ENCODE measurements at regions not wholly inside any gene's neighbourhood (a gene's known extent, or its start where the extent isn't known, plus 50 kb on each side); places are given as distances from the start of the nearest gene placed in this dataset.

DNA sequence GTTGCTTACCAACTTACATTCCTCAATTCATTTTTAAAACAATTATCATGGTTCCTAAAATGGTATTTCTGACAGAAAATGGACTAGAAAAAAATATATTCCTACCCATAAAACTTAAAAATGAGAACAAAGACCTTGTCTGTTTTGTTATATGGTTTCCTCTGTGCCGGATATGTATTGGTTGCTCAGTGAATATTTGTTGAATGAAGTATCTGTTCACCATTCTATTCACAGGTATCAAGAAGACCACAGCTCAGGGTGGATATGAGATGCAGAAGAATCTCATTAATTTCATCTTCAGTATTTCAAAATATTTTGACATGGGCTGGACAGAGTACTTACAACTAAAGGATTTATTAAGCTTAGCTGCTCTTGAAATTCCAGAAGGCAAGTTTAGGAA is 58.1 kb downstream of the TUSC7 start:
- ATAC-seq: no peak
- 63 to 73% (median 71%) methylated on average over 1 of the region's 1 CpG for WGBS, 3 donors
- no peak for DNase-seq
- TF ChIP-seq, protein P1, sequence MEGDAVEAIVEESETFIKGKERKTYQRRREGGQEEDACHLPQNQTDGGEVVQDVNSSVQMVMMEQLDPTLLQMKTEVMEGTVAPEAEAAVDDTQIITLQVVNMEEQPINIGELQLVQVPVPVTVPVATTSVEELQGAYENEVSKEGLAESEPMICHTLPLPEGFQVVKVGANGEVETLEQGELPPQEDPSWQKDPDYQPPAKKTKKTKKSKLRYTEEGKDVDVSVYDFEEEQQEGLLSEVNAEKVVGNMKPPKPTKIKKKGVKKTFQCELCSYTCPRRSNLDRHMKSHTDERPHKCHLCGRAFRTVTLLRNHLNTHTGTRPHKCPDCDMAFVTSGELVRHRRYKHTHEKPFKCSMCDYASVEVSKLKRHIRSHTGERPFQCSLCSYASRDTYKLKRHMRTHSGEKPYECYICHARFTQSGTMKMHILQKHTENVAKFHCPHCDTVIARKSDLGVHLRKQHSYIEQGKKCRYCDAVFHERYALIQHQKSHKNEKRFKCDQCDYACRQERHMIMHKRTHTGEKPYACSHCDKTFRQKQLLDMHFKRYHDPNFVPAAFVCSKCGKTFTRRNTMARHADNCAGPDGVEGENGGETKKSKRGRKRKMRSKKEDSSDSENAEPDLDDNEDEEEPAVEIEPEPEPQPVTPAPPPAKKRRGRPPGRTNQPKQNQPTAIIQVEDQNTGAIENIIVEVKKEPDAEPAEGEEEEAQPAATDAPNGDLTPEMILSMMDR (IDR thresholded peaks at IDR 0.05): no peak
- Histone ChIP-seq H3K4me1 (no peaks in the 10 kb centered on the region), H3K36me3 (ENCODE audit: insufficient read depth in 1 of 2, low read depth in 1 of 2) (no peaks in the 10 kb centered on the region), H3K27me3 (ENCODE audit: insufficient read depth in 3 of 3, low read length in 2 of 3) (no peaks in the 10 kb centered on the region), H3K27ac (no peak overlapping the region), H3K4me3 (no peak overlapping the region), H3K9me3 (no peaks in the 10 kb centered on the region)
- intact Hi-C loops (cut with DNase I): no loop called here

DNA sequence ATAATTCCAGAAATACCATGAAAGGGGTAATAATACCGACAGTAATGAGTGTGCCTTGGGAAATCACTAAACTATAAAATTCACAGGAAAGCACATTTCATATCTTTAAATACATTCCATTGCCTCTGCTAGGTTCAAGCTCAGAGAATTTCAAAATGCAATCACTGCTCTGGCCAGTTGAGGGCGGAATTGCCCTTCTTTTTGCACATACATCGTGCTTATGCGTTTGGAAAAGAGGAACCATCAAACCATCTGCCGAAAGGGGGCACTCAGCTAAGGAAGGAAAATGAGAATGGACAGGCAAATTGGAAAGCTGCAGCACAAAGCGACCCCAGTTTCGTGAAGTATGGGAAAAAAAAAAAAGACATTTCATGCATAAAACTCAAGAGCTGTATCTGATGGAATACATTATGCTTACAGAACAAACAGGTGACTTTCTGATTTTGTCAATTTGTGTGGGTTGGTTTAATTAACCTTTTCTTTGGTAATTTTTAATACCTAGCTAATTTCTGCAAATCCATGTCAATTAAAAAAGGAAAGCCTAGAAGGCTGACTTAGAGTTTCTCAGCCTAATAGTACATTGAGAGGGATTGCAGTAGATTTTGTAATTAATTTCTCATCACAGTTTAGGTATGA is 61.4 kb downstream of the TUSC7 start:
- WGBS, 3 donors: 2 to 3% (median 2%) methylated on average over 7 of the region's 7 CpGs
- peak in 2 of 4 donors; percentile 55 to 66 for ATAC-seq
- TF ChIP-seq, protein P1 (IDR thresholded peaks at IDR 0.05): peak; percentile 64
- intact Hi-C loops (cut with DNase I): loop anchor here in 1 of 2 donors (5.0 kb wide), 1 partner anchor 946 kb away; no protein-coding TSS in a partner anchor
- Histone ChIP-seq H3K4me1 (no peaks in the 10 kb centered on the region), H3K27ac (no peak overlapping the region), H3K36me3 (ENCODE audit: insufficient read depth in 1 of 2, low read depth in 1 of 2) (no peaks in the 10 kb centered on the region), H3K27me3 (ENCODE audit: insufficient read depth in 3 of 3, low read length in 2 of 3) (no peaks in the 10 kb centered on the region), H3K9me3 (no peaks in the 10 kb centered on the region), H3K4me3 (no peak overlapping the region)
- DNase-seq: peak; percentile 18 to 55

DNA sequence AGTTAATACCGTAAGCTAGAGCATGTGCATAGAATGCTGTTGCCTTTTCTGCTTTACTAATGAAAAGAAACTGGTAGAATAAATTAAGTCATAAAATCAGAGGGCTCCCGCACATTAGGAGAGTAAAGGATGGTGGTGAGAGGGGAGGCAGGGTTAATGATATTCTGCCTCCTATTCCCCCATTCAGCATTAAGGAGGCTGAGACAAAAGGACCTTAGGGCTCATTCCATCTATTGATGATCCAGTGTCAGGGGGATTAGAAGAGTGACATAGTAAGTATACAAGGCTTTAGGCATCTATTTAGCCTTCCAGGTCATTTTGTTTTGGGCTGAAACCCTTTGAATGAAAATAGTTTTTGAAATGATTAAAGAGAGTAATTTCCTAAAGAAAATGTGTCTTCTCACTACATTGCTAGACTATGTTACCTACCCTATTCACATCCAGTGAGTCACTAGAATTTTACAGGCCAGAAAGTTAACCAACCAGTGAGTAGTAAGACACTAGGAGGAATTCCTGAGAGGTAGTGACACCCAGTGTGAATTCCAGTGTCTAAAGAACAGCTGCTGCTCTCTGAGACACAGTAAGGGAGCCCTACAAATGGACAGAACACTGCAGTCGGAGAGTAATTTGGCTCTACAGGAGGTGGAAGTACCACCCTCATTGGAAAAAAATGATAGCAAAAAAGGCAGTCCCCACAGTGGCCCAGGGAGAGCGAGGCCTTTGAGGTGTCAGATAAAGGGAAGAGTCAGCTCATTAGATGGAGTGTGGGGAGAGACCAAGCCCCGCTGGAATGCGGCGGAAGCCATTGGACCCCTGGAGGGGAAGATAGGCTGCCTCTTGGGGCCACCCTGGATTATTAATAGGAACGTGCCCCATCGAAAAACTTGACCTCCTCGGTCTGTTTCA is 67.6 kb downstream of the TUSC7 start:
- 68 to 74% (median 70%) methylated on average over 10 of the region's 10 CpGs for WGBS, 3 donors
- no peaks in the 10 kb centered on the region for H3K9me3 ChIP-seq
- ATAC-seq: no peak
- no peak for DNase-seq
- no peak overlapping the region for H3K4me3 ChIP-seq
- intact Hi-C loops (cut with DNase I): no loop called here
- H3K4me1 ChIP-seq: no peaks in the 10 kb centered on the region
- TF ChIP-seq, protein P1 (IDR thresholded peaks at IDR 0.05): no peak
- H3K27me3 ChIP-seq (ENCODE audit: insufficient read depth in 3 of 3, low read length in 2 of 3): no peaks in the 10 kb centered on the region
- no peaks in the 10 kb centered on the region for H3K36me3 ChIP-seq (ENCODE audit: insufficient read depth in 1 of 2, low read depth in 1 of 2)
- no peak overlapping the region for H3K27ac ChIP-seq

DNA sequence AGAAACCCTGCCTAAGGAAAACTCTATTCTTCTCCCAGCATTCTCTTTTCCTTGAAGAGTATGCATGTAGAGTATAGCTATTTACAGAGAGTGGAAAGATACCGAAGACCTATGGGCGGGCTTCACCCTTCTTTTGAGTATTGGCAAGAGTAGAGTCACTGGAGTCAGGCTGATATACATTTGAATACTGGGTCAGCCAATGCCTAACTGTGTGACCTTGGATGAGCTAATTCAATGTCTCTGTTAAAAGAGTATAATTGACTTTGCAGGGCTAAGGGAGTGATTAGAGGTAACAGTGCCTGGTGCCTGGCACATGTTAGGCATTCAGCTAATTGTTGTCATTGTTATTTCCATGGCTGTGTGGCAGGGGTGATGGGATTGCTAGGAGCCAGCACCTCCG is 75.6 kb downstream of the TUSC7 start:
- TF ChIP-seq, protein P1 (IDR thresholded peaks at IDR 0.05): no peak
- no peak for DNase-seq
- H3K4me1 ChIP-seq: no peaks in the 10 kb centered on the region
- no peak overlapping the region for H3K4me3 ChIP-seq
- H3K36me3 ChIP-seq (ENCODE audit: insufficient read depth in 1 of 2, low read depth in 1 of 2): no peaks in the 10 kb centered on the region
- ATAC-seq: no peak
- H3K9me3 ChIP-seq: no peaks in the 10 kb centered on the region
- H3K27ac ChIP-seq: no peak overlapping the region
- intact Hi-C loops (cut with DNase I): no loop called here
- no peaks in the 10 kb centered on the region for H3K27me3 ChIP-seq (ENCODE audit: insufficient read depth in 3 of 3, low read length in 2 of 3)
- 86 to 92% (median 91%) methylated on average over 3 of the region's 3 CpGs for WGBS, 3 donors
